ENCODE measurements at regions not wholly inside any gene's neighbourhood (a gene's known extent, or its start where the extent isn't known, plus 50 kb on each side); places are given as distances from the start of the nearest gene placed in this dataset.

- Mint-ChIP-seq H3K4me3 (no peak overlapping the region), H3K9me3 (ENCODE audit: insufficient read depth) (no peaks in the 10 kb centered on the region), H3K27me3 (ENCODE audit: low read depth) (peaks cover 7% of the 10 kb centered on the region), H3K27ac (no peak overlapping the region), H3K36me3 (ENCODE audit: low read depth) (no peaks in the 10 kb centered on the region), H3K4me1 (ENCODE audit: low read depth) (no peaks in the 10 kb centered on the region)
- POLR2A ChIA-PET: no interaction called here
- ATAC-seq (no peak), DNase-seq (no peak)
- CTCF ChIA-PET: no interaction called here
Measured at GRCh38 chr5:171588790-171589189, 169.3 kb downstream of the FGF18 start.

GRCh38 chr5:171589461-171589860 lies 170.0 kb downstream of the FGF18 start:
- Mint-ChIP-seq H3K9me3 (ENCODE audit: insufficient read depth) (no peaks in the 10 kb centered on the region), H3K36me3 (ENCODE audit: low read depth) (no peaks in the 10 kb centered on the region), H3K4me1 (ENCODE audit: low read depth) (no peaks in the 10 kb centered on the region), H3K27me3 (ENCODE audit: low read depth) (peaks cover 3% of the 10 kb centered on the region), H3K27ac (no peak overlapping the region), H3K4me3 (no peak overlapping the region)
- no peak for DNase-seq
- ATAC-seq: no peak
- POLR2A ChIA-PET: no interaction called here
- CTCF ChIA-PET: no interaction called here

DNA sequence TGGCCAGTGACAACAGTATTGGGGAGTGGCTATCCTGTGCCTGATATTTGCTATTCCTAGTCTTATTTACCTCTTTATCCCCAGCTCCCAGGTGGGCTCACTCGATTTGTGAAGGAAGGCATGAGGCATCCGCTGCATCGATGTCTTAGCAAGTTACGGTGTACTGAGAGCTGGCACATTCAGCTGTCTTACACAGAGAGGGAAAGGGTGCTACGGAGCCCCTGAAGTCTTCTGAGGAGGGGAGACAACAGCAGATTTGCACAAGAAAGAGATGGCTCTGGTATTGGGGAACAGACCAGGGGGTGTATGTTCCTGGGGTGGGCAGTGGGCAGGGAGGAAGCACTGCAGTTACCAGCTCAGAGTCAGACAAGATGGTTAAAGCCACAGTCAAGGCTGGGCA lies 172.6 kb downstream of the FGF18 start:
- no peaks in the 10 kb centered on the region for H3K9me3 Mint-ChIP-seq (ENCODE audit: insufficient read depth)
- no peak overlapping the region for H3K27ac Mint-ChIP-seq
- ATAC-seq: no peak
- no peaks in the 10 kb centered on the region for H3K36me3 Mint-ChIP-seq (ENCODE audit: low read depth)
- no peaks in the 10 kb centered on the region for H3K4me1 Mint-ChIP-seq (ENCODE audit: low read depth)
- no peak overlapping the region for H3K4me3 Mint-ChIP-seq
- ChIA-PET POLR2A (no interaction called here), CTCF (no interaction called here)
- no peaks in the 10 kb centered on the region for H3K27me3 Mint-ChIP-seq (ENCODE audit: low read depth)
- DNase-seq: no peak

DNA sequence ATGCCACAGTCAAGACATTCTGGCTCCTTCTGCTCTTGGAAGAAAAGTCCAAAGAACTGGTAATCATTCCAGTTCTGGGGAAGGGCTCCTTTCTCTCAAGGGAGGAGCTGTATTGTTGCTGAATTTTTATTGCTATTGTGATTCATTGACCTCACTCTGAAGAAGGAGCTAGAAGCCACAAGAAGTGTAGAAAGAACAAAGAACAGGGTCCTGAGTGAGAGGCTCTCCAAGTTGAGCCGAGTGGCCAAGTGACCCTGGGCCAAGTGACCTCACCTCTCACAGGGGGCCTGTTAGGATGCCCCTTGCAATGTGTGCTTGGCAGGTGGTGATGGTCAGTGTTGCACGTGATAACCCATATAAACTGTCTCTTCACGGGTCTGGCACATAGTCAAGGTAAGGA lies 173.3 kb downstream of the FGF18 start:
- ChIA-PET POLR2A (no interaction called here), CTCF (no interaction called here)
- Mint-ChIP-seq H3K36me3 (ENCODE audit: low read depth) (no peaks in the 10 kb centered on the region), H3K9me3 (ENCODE audit: insufficient read depth) (no peaks in the 10 kb centered on the region), H3K4me1 (ENCODE audit: low read depth) (no peaks in the 10 kb centered on the region), H3K27me3 (ENCODE audit: low read depth) (no peaks in the 10 kb centered on the region), H3K27ac (no peak overlapping the region), H3K4me3 (no peak overlapping the region)
- no peak for DNase-seq
- no peak for ATAC-seq

- H3K27me3 Mint-ChIP-seq (ENCODE audit: low read depth): no peaks in the 10 kb centered on the region
- ChIA-PET CTCF (no interaction called here), POLR2A (no interaction called here)
- no peaks in the 10 kb centered on the region for H3K4me1 Mint-ChIP-seq (ENCODE audit: low read depth)
- DNase-seq (no peak), ATAC-seq (no peak)
- H3K9me3 Mint-ChIP-seq (ENCODE audit: insufficient read depth): no peaks in the 10 kb centered on the region
- no peak overlapping the region for H3K27ac Mint-ChIP-seq
- no peak overlapping the region for H3K4me3 Mint-ChIP-seq
- H3K36me3 Mint-ChIP-seq (ENCODE audit: low read depth): no peaks in the 10 kb centered on the region
Measured at GRCh38 chr5:171593401-171593800, 174.0 kb downstream of the FGF18 start.

DNA sequence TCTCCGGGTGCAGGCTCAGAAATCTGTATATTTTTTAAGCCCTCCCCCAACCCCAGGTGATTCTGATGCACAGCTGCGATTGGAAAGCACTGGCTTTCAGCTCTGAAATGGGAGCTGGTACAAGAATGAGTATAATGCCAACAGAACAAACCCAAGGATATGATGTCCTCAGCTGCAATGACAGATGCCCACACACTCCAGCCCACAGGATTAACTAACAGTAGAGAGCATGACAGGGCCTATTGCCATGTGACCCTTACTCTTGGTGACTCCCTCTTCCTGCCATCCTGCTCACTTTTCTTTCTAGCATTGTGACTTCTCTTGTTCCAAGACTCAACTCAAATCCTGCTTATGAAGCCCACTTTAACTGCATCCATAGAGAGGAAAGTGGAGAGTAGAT lies 174.5 kb downstream of the FGF18 start:
- CTCF ChIA-PET: no interaction called here
- H3K9me3 Mint-ChIP-seq (ENCODE audit: insufficient read depth): no peaks in the 10 kb centered on the region
- H3K4me3 Mint-ChIP-seq: no peak overlapping the region
- no peak for ATAC-seq
- no peak for DNase-seq
- POLR2A ChIA-PET: no interaction called here
- no peaks in the 10 kb centered on the region for H3K27me3 Mint-ChIP-seq (ENCODE audit: low read depth)
- H3K4me1 Mint-ChIP-seq (ENCODE audit: low read depth): no peaks in the 10 kb centered on the region
- no peaks in the 10 kb centered on the region for H3K36me3 Mint-ChIP-seq (ENCODE audit: low read depth)
- H3K27ac Mint-ChIP-seq: no peak overlapping the region

GRCh38 chr5:171595401-171595800 lies 176.0 kb downstream of the FGF18 start:
- ATAC-seq (no peak), DNase-seq (no peak)
- Mint-ChIP-seq H3K9me3 (ENCODE audit: insufficient read depth) (no peaks in the 10 kb centered on the region), H3K27me3 (ENCODE audit: low read depth) (no peaks in the 10 kb centered on the region), H3K4me1 (ENCODE audit: low read depth) (no peaks in the 10 kb centered on the region), H3K27ac (no peak overlapping the region), H3K36me3 (ENCODE audit: low read depth) (no peaks in the 10 kb centered on the region), H3K4me3 (no peak overlapping the region)
- ChIA-PET CTCF (no interaction called here), POLR2A (no interaction called here)

DNA sequence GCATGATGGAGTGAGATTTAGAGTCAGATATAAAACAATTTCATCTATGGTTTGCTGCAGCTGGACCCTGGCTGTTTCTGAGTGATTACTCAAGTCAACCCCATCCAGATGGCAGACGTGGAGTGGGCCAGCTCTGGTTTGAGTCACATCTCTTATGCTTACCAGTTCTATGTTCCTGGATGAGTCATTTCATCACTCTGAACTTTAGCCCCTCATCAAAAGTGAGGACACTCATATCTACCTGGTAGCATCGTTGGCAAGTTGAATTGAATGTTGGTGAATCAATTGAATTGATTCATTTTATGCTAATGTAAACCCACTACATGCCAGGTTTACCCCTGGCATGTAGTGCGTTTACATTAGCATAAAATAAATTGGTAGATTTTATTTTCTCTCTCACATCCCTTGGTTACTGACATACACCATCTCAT lies 176.4 kb downstream of the FGF18 start:
- Mint-ChIP-seq H3K27me3 (ENCODE audit: low read depth) (peaks cover 2% of the 10 kb centered on the region), H3K27ac (no peak overlapping the region), H3K9me3 (ENCODE audit: insufficient read depth) (no peaks in the 10 kb centered on the region), H3K36me3 (ENCODE audit: low read depth) (no peaks in the 10 kb centered on the region), H3K4me3 (no peak overlapping the region), H3K4me1 (ENCODE audit: low read depth) (peaks cover under 1% of the 10 kb centered on the region)
- POLR2A ChIA-PET: no interaction called here
- CTCF ChIA-PET: no interaction called here
- no peak for DNase-seq
- ATAC-seq: no peak

DNA sequence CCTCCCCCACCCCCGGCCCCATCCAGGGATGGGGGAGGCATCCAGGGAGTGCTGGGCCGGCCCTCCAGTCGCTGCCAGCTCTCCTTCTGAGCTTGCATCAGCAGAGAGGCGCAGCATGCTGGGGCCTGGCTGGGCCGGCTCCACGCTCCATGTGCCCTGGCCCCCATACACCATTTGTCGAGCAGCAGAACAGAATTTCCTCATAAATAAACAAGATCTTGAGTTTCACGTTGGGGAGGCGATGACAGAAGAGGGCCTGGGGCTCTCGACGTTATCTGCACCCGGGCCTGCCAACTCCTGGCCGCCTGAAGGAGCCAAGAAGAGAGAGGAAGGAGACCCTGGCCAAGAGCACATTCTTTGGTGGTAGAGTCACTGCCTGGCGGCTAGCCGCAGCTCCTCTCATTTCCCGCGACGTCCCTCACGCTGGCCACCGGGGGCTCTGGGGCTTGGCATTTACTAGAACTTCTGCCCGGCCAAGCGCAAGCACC lies 177.0 kb downstream of the FGF18 start:
- ChIA-PET CTCF (no interaction called here), POLR2A (no interaction called here)
- no peak for ATAC-seq
- no peaks in the 10 kb centered on the region for H3K9me3 Mint-ChIP-seq (ENCODE audit: insufficient read depth)
- no peak overlapping the region for H3K27ac Mint-ChIP-seq
- no peak overlapping the region for H3K4me3 Mint-ChIP-seq
- H3K36me3 Mint-ChIP-seq (ENCODE audit: low read depth): no peaks in the 10 kb centered on the region
- peaks cover 3% of the 10 kb centered on the region for H3K4me1 Mint-ChIP-seq (ENCODE audit: low read depth)
- peaks cover 6% of the 10 kb centered on the region for H3K27me3 Mint-ChIP-seq (ENCODE audit: low read depth)
- no peak for DNase-seq

DNA sequence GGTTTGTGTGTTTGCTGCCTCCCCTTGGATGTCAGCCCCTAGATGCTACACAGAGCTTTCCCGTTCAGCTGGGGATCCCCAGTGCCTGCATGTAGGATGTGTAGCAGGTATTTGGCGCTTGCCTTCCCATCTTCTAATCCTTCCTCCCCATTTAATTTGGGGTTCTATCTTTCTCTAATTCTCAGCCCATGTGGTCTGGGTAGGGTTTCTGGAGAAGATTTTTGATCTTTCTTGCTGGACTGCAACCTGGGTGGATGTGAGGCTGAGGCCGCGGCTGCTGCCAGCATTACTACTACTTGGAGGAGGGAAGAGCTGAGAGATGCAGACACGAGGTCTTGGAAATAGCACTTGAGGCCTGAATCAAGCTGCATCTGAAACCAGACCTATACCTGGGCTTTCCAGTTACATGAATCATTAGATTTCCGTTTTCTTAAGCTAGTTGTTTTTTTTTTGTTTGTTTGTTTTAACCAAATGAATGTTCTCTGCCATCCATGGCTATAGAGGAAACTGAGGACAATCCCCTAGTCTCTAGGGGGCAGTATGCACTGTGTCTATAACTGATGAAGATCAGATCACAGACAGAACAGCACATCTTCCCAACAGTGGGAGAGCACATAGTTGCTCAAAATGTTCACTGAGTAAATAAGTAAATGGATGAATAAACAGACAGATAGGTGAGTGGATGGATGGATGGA lies 178.6 kb downstream of the FGF18 start:
- no peak for ATAC-seq
- POLR2A ChIA-PET: no interaction called here

GRCh38 chr5:171598641-171599152 lies 179.2 kb downstream of the FGF18 start:
- CTCF ChIA-PET: no interaction called here
- H3K9me3 Mint-ChIP-seq (ENCODE audit: insufficient read depth): no peaks in the 10 kb centered on the region
- H3K4me1 Mint-ChIP-seq (ENCODE audit: low read depth): peaks cover 3% of the 10 kb centered on the region

More for the DNA sequence above, 178.6 kb downstream of the FGF18 start:
- no peaks in the 10 kb centered on the region for H3K36me3 Mint-ChIP-seq (ENCODE audit: low read depth)
- H3K27me3 Mint-ChIP-seq (ENCODE audit: low read depth): peaks cover 11% of the 10 kb centered on the region
- H3K4me1 Mint-ChIP-seq (ENCODE audit: low read depth): peaks cover 3% of the 10 kb centered on the region
- no peak overlapping the region for H3K27ac Mint-ChIP-seq
- no peak for DNase-seq
- H3K4me3 Mint-ChIP-seq: no peak overlapping the region
- CTCF ChIA-PET: no interaction called here
- H3K9me3 Mint-ChIP-seq (ENCODE audit: insufficient read depth): no peaks in the 10 kb centered on the region

DNA sequence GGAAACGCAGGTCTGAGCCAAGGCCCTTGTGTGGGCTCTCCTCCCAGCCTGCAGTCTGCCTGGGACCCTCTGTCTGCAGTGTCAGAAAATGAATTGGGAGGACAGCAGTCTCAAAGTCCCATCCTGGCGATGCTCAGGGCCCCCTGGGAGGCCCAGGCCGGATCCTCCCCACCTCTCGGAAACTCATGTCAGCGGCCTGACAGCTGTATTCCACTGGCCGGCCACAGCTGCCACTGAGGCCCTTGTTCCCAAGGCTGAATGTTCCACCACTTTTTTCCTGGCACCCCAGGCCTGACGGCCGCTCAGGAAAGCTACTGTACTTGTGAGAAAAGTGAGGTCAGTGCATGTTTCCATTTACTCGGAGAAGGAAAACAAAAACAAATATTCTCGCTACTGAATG lies 180.0 kb downstream of the FGF18 start:
- POLR2A ChIA-PET: no interaction called here
- Mint-ChIP-seq H3K4me1 (ENCODE audit: low read depth) (peaks cover 3% of the 10 kb centered on the region), H3K9me3 (ENCODE audit: insufficient read depth) (no peaks in the 10 kb centered on the region), H3K36me3 (ENCODE audit: low read depth) (no peaks in the 10 kb centered on the region), H3K27ac (no peak overlapping the region), H3K4me3 (no peak overlapping the region), H3K27me3 (ENCODE audit: low read depth) (peaks cover 15% of the 10 kb centered on the region)
- DNase-seq (no peak), ATAC-seq (no peak)
- CTCF ChIA-PET: no interaction called here

More at GRCh38 chr5:171598641-171599152, 179.2 kb downstream of the FGF18 start:
- Mint-ChIP-seq H3K36me3 (ENCODE audit: low read depth) (no peaks in the 10 kb centered on the region), H3K27ac (no peak overlapping the region), H3K27me3 (ENCODE audit: low read depth) (peaks cover 11% of the 10 kb centered on the region), H3K4me3 (no peak overlapping the region)
- DNase-seq (no peak), ATAC-seq (no peak)
- POLR2A ChIA-PET: no interaction called here

Measured in activated CD8-positive, alpha-beta T cell treated with anti-CD3 and anti-CD28 coated beads, Interleukin-2, amount 10 ng/mL, durations not matched to agents 7 days and 5 days (primary cell).